Mucosa of rectum (tissue), 2 donors: ENCODE measurements at regions not wholly inside any gene's neighbourhood (a gene's known extent, or its start where the extent isn't known, plus 50 kb on each side); places are given as distances from the start of the nearest gene placed in this dataset.

Experiments used
- H3K27ac ChIP-seq, 2 donors: one replicate each; pipeline ENCODE4 v1.7.0; 2013; ENCODE audit warnings: inconsistent platforms in 2 of 2, low read depth in 2 of 2, low read length in 2 of 2
- H3K27me3 ChIP-seq, 2 donors: one replicate each; pipeline ENCODE4 v1.7.0; 2013; ENCODE audit warnings: low read length in 2 of 2; ENCODE audit not compliant: control insufficient read depth in 2 of 2, insufficient read depth in 2 of 2
- H3K36me3 ChIP-seq, 2 donors: one replicate each; pipeline ENCODE4 v1.7.0; 2013; ENCODE audit warnings: low read length in 2 of 2; ENCODE audit not compliant: control insufficient read depth in 2 of 2, insufficient read depth in 2 of 2
- H3K4me1 ChIP-seq, 2 donors: one replicate each; pipeline ENCODE4 v1.7.0; 2013; ENCODE audit warnings: low read length in 2 of 2, mild to moderate bottlenecking in 1 of 2; ENCODE audit not compliant: control insufficient read depth in 2 of 2, insufficient read depth in 2 of 2
- H3K4me3 ChIP-seq, 2 donors: one replicate each; pipeline ENCODE4 v1.7.0; 2013; ENCODE audit warnings: low read length in 2 of 2
- H3K9ac ChIP-seq, 2 donors: one replicate each; pipeline ENCODE4 v1.7.0; 2013; ENCODE audit warnings: low read length in 2 of 2, low read depth in 1 of 2, mild to moderate bottlenecking in 1 of 2
- H3K9me3 ChIP-seq, 2 donors: one replicate each; pipeline ENCODE4 v1.7.0; 2013; ENCODE audit warnings: low read length in 2 of 2; ENCODE audit not compliant: control insufficient read depth in 2 of 2
- donor health status: healthy.
- donor health status: Normal muscosa, but diverticular disease.

- Histone ChIP-seq H3K27ac (no peak overlapping the region), H3K4me3 (no peak overlapping the region), H3K4me1 (no peaks in the 10 kb centered on the region), H3K9ac (no peak overlapping the region), H3K36me3 (no peaks in the 10 kb centered on the region), H3K27me3 (no peaks in the 10 kb centered on the region), H3K9me3 (no peaks in the 10 kb centered on the region)
Measured at GRCh38 chr4:187613089-187613839, 382.3 kb upstream of the ZFP42 start.

GRCh38 chr4:187615972-187616371 lies 379.6 kb upstream of the ZFP42 start:
- Histone ChIP-seq H3K9me3 (no peaks in the 10 kb centered on the region), H3K27ac (no peak overlapping the region), H3K36me3 (no peaks in the 10 kb centered on the region), H3K4me3 (no peak overlapping the region), H3K9ac (no peak overlapping the region), H3K4me1 (no peaks in the 10 kb centered on the region), H3K27me3 (no peaks in the 10 kb centered on the region)

- H3K4me1 ChIP-seq = no peaks in the 10 kb centered on the region
- H3K9ac ChIP-seq = no peak overlapping the region
- no peaks in the 10 kb centered on the region for H3K36me3 ChIP-seq
- H3K27ac ChIP-seq = no peak overlapping the region
- H3K27me3 ChIP-seq = no peaks in the 10 kb centered on the region
- H3K9me3 ChIP-seq = no peaks in the 10 kb centered on the region
- H3K4me3 ChIP-seq = no peak overlapping the region
Measured at GRCh38 chr4:187617113-187617512, 378.5 kb upstream of the ZFP42 start.

GRCh38 chr4:187618701-187619281 lies 376.8 kb upstream of the ZFP42 start:
- Histone ChIP-seq H3K4me1 (no peaks in the 10 kb centered on the region), H3K27me3 (no peaks in the 10 kb centered on the region), H3K27ac (no peak overlapping the region), H3K9me3 (no peaks in the 10 kb centered on the region), H3K4me3 (no peak overlapping the region), H3K36me3 (no peaks in the 10 kb centered on the region), H3K9ac (no peak overlapping the region)

- Histone ChIP-seq H3K27me3 (no peaks in the 10 kb centered on the region), H3K27ac (no peak overlapping the region), H3K9me3 (no peaks in the 10 kb centered on the region), H3K4me3 (no peak overlapping the region), H3K9ac (no peak overlapping the region), H3K4me1 (no peaks in the 10 kb centered on the region), H3K36me3 (no peaks in the 10 kb centered on the region)
Measured at GRCh38 chr4:187619319-187619718, 376.3 kb upstream of the ZFP42 start.

GRCh38 chr4:187632260-187632995 lies 363.1 kb upstream of the ZFP42 start:
- no peaks in the 10 kb centered on the region for H3K27me3 ChIP-seq
- H3K27ac ChIP-seq = no peak overlapping the region
- no peaks in the 10 kb centered on the region for H3K4me1 ChIP-seq
- H3K4me3 ChIP-seq = no peak overlapping the region
- H3K9ac ChIP-seq = no peak overlapping the region
- H3K36me3 ChIP-seq = no peaks in the 10 kb centered on the region
- no peaks in the 10 kb centered on the region for H3K9me3 ChIP-seq

- no peaks in the 10 kb centered on the region for H3K9me3 ChIP-seq
- H3K36me3 ChIP-seq = no peaks in the 10 kb centered on the region
- no peak overlapping the region for H3K9ac ChIP-seq
Measured at GRCh38 chr4:187633245-187633644, 362.3 kb upstream of the ZFP42 start.

GRCh38 chr4:187656959-187657358 lies 338.6 kb upstream of the ZFP42 start:
- no peak overlapping the region for H3K9ac ChIP-seq
- H3K9me3 ChIP-seq = no peaks in the 10 kb centered on the region
- H3K4me1 ChIP-seq = no peaks in the 10 kb centered on the region
- H3K27ac ChIP-seq = no peak overlapping the region
- no peaks in the 10 kb centered on the region for H3K36me3 ChIP-seq
- H3K4me3 ChIP-seq = no peak overlapping the region
- H3K27me3 ChIP-seq = no peaks in the 10 kb centered on the region

More at GRCh38 chr4:187633245-187633644, 362.3 kb upstream of the ZFP42 start:
- no peaks in the 10 kb centered on the region for H3K27me3 ChIP-seq
- no peak overlapping the region for H3K27ac ChIP-seq
- no peaks in the 10 kb centered on the region for H3K4me1 ChIP-seq
- H3K4me3 ChIP-seq = no peak overlapping the region

- H3K4me3 ChIP-seq = no peak overlapping the region
- H3K9ac ChIP-seq = no peak overlapping the region
Measured at GRCh38 chr4:187663076-187663475, 332.5 kb upstream of the ZFP42 start.

GRCh38 chr4:187664011-187664410 lies 331.6 kb upstream of the ZFP42 start:
- H3K4me1 ChIP-seq = no peaks in the 10 kb centered on the region
- no peak overlapping the region for H3K4me3 ChIP-seq
- H3K36me3 ChIP-seq = no peaks in the 10 kb centered on the region
- H3K27ac ChIP-seq = no peak overlapping the region
- H3K9me3 ChIP-seq = no peaks in the 10 kb centered on the region
- H3K27me3 ChIP-seq = no peaks in the 10 kb centered on the region
- no peak overlapping the region for H3K9ac ChIP-seq

More at GRCh38 chr4:187663076-187663475, 332.5 kb upstream of the ZFP42 start:
- no peaks in the 10 kb centered on the region for H3K9me3 ChIP-seq
- no peaks in the 10 kb centered on the region for H3K36me3 ChIP-seq
- H3K27ac ChIP-seq = no peak overlapping the region
- H3K27me3 ChIP-seq = no peaks in the 10 kb centered on the region
- no peaks in the 10 kb centered on the region for H3K4me1 ChIP-seq
